Ascending aorta (tissue), 2 donors: ENCODE measurements at regions not wholly inside any gene's neighbourhood (a gene's known extent, or its start where the extent isn't known, plus 50 kb on each side); places are given as distances from the start of the nearest gene placed in this dataset.

ENCODE experiments used
- DNase-seq, 2 donors: peaks; one replicate each; pipeline ENCODE4 v3.0.0-alpha.2; 2019; ENCODE audit warnings: low spot score in 2 of 2
- H3K27ac ChIP-seq, 2 donors: fragments of 200-600 bp; sonication (generic); one replicate each; pipeline ENCODE4 v1.5.1; 2016 to 2017; ENCODE audit warnings: mild to moderate bottlenecking in 1 of 2
- H3K27me3 ChIP-seq: fragments of 200-600 bp; sonication (generic); one replicate; pipeline ENCODE4 v1.5.1; 2017
- H3K36me3 ChIP-seq, 2 donors: fragments of 200-600 bp; sonication (generic); one replicate each; pipeline ENCODE4 v1.5.1; 2016
- H3K4me1 ChIP-seq, 2 donors: fragments of 200-600 bp; sonication (generic); one replicate each; pipeline ENCODE4 v1.5.1; 2016 to 2017; ENCODE audit warnings: mild to moderate bottlenecking in 1 of 2
- H3K4me3 ChIP-seq, 2 donors: fragments of 200-600 bp; sonication (generic); one replicate each; pipeline ENCODE4 v1.5.1; 2016 to 2017; ENCODE audit warnings: mild to moderate bottlenecking in 1 of 2
- H3K9me3 ChIP-seq, 2 donors: fragments of 200-600 bp; sonication (generic); one replicate each; pipeline ENCODE4 v1.5.1; 2016
- intact Hi-C: fragments of 100-400 bp; cut with DNase I; formaldehyde crosslinking; loops from one replicate; pipeline ENCODE4 v1.15.1; 2023
- TF ChIP-seq, protein P1 (sequence below), 3 experiments: fragments of 200-600 bp in 2 of 3; fragments of 450-650 bp in 1 of 3; sonication (generic) in 2 of 3; IDR thresholded peaks; one replicate each; pipeline ENCODE4 v1.5.1; 2016 to 2019; ENCODE audit warnings: antibody characterized with exemption in 3 of 3, mild to moderate bottlenecking in 1 of 3, moderate library complexity in 1 of 3

GRCh38 chr6:8361259-8361658 is 74.1 kb downstream of the SLC35B3 start:
- Histone ChIP-seq H3K4me1 (no peaks in the 10 kb centered on the region), H3K9me3 (no peaks in the 10 kb centered on the region), H3K36me3 (no peaks in the 10 kb centered on the region), H3K27ac (no peak overlapping the region), H3K4me3 (no peak overlapping the region), H3K27me3 (no peaks in the 10 kb centered on the region)
- TF ChIP-seq, protein P1, sequence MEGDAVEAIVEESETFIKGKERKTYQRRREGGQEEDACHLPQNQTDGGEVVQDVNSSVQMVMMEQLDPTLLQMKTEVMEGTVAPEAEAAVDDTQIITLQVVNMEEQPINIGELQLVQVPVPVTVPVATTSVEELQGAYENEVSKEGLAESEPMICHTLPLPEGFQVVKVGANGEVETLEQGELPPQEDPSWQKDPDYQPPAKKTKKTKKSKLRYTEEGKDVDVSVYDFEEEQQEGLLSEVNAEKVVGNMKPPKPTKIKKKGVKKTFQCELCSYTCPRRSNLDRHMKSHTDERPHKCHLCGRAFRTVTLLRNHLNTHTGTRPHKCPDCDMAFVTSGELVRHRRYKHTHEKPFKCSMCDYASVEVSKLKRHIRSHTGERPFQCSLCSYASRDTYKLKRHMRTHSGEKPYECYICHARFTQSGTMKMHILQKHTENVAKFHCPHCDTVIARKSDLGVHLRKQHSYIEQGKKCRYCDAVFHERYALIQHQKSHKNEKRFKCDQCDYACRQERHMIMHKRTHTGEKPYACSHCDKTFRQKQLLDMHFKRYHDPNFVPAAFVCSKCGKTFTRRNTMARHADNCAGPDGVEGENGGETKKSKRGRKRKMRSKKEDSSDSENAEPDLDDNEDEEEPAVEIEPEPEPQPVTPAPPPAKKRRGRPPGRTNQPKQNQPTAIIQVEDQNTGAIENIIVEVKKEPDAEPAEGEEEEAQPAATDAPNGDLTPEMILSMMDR (IDR thresholded peaks at IDR 0.05) = no peak
- intact Hi-C loops = no loop called here
- no peak for DNase-seq

DNA sequence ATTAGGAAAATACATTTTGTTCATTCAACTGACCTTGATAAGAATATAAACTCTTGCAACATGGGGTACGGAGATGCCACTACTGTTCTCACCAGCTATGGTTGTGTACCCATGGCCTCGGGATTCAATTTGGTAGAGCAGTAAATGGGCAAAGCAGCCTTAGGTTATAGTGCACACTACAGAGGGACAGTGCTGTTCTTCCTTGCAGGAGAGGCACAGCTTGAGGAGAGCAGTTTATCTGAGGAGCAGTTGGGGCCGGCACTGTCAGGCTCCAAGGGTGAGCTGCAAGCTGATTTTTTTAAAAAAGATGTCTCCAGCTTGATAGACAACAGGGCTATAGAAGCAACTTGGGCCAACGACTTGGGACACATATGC is 82.4 kb downstream of the SLC35B3 start:
- Histone ChIP-seq H3K36me3 (no peaks in the 10 kb centered on the region), H3K27ac (no peak overlapping the region), H3K4me3 (no peak overlapping the region), H3K9me3 (no peaks in the 10 kb centered on the region), H3K4me1 (no peaks in the 10 kb centered on the region), H3K27me3 (no peaks in the 10 kb centered on the region)
- TF ChIP-seq, protein P1 (IDR thresholded peaks at IDR 0.05) = no peak
- intact Hi-C loops = no loop called here
- no peak for DNase-seq

DNA sequence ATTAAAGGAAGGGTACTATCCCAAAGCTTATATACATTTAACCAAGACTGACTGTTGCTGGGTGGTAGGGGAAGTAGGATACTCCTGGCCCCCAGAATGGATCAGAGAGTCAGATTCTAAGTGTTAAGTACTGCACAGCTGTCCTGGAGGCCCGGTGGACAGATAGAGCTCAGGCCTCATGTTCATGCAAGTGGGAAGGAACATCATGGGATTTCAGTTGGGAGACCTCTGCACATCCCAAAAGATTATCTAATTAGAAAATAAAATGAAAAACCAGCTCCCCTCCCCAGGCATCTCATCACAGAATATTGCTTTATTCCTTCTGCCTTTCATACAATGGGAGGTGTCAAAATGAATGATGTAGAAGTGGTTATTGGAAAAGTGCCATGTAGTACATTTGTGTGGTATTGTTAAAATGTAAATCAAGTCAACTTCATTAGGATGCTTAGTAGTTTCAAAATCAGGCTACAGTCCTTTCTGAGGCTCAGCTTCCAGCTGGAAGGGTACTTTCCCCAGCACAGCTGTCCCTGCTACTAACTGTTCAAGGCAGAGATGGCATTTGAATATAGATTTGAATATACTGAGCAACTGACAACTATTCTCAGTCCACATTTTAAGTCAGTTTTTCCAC is 82.9 kb downstream of the SLC35B3 start:
- no peak for DNase-seq
- Histone ChIP-seq H3K4me3 (no peak overlapping the region), H3K27me3 (no peaks in the 10 kb centered on the region), H3K36me3 (no peaks in the 10 kb centered on the region), H3K27ac (no peak overlapping the region), H3K9me3 (no peaks in the 10 kb centered on the region), H3K4me1 (no peaks in the 10 kb centered on the region)
- TF ChIP-seq, protein P1 (IDR thresholded peaks at IDR 0.05) = no peak
- intact Hi-C loops = no loop called here

GRCh38 chr6:8343600-8343999 is 91.7 kb downstream of the SLC35B3 start:
- H3K36me3 ChIP-seq = no peaks in the 10 kb centered on the region
- H3K9me3 ChIP-seq = no peaks in the 10 kb centered on the region
- H3K27me3 ChIP-seq = no peaks in the 10 kb centered on the region
- no peak for DNase-seq
- intact Hi-C loops = no loop called here
- H3K4me1 ChIP-seq = no peaks in the 10 kb centered on the region
- no peak overlapping the region for H3K27ac ChIP-seq
- TF ChIP-seq, protein P1 (IDR thresholded peaks at IDR 0.05) = no peak
- H3K4me3 ChIP-seq = no peak overlapping the region

DNA sequence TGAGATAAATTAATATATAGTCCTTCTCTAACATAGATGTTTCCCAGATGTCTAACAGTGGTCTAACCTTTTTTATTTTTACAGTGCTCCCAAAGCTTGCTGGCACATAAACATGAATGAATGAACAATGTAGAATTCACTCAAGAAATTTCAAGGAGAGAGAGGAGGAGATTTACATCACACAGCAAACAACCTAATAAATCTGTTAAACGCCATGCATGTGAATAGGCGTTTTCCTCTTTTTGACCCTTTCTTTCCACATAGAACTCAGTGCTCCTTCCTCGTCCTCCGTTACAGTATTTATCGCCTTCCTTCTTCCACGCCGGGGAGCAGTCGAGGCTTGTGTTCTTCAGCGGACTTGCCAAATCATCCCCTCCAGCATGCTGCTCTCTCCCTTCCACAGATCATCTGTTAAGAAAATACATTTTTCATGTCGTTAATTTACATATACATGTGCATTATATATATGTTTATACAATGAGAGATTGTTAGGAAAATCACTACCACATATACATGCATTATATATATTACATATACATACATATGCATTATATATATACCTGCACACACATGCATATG is 93.0 kb downstream of the SLC35B3 start:
- H3K4me3 ChIP-seq = no peak overlapping the region
- no peak for DNase-seq
- no peaks in the 10 kb centered on the region for H3K9me3 ChIP-seq
- no peak overlapping the region for H3K27ac ChIP-seq
- no peaks in the 10 kb centered on the region for H3K36me3 ChIP-seq
- H3K4me1 ChIP-seq = no peaks in the 10 kb centered on the region
- intact Hi-C loops = no loop called here
- TF ChIP-seq, protein P1 (IDR thresholded peaks at IDR 0.05) = no peak
- H3K27me3 ChIP-seq = no peaks in the 10 kb centered on the region
